M059J (cell line): ENCODE measurements at regions not wholly inside any gene's neighbourhood (a gene's known extent, or its start where the extent isn't known, plus 50 kb on each side); places are given as distances from the start of the nearest gene placed in this dataset.
A peak's percentile ranks its signal among the peaks of the same experiment; 100 is the strongest.
"Not testable (repeated sequence)": the region's sequence is repeated elsewhere in the genome, so short reads cannot be mapped to it uniquely, and the experiment has no call there.

Experiments used
- DNase-seq: peaks from one replicate; pipeline ENCODE4 v3.0.0-alpha.2; 2012; ENCODE audit warnings: low read depth

DNA sequence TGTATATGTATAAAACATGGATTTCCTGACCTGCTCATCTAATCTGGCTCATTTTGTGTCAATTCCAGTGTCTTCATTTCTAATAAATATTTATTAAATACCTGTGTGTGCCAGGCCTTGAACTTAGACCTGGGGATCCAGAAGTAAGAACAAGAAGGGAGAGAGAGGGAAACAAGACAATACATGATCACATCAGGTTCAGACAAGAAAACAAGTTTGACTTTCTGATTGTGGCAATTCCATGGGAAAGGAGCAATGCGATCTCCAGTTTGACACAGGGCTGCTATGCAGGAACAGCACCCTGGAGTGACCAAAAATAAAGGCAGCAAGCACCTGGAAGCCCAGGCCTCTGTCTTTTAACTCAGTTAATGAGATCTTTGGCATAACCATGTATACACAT is 198.1 kb upstream of the ACTBL2 start:
- no peak for DNase-seq

DNA sequence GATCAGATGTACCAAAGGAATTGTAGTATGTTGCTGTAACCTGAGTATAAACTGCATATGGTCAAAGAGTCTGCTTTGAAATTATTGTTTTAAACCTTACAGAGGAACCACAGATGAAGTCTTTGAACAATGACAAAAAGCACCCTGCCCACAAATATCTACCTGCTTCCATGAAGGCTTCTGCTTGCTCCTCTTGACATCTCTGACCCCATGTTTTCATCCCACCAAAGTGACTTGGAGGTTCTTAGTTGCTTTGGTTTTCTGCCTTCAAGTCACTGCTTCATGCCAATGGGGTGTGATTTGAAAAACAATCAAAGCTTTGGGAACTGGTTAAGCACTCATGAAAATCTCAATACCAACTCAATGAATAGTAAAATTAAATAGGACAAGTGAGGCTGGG is 194.6 kb upstream of the ACTBL2 start:
- no peak for DNase-seq

DNA sequence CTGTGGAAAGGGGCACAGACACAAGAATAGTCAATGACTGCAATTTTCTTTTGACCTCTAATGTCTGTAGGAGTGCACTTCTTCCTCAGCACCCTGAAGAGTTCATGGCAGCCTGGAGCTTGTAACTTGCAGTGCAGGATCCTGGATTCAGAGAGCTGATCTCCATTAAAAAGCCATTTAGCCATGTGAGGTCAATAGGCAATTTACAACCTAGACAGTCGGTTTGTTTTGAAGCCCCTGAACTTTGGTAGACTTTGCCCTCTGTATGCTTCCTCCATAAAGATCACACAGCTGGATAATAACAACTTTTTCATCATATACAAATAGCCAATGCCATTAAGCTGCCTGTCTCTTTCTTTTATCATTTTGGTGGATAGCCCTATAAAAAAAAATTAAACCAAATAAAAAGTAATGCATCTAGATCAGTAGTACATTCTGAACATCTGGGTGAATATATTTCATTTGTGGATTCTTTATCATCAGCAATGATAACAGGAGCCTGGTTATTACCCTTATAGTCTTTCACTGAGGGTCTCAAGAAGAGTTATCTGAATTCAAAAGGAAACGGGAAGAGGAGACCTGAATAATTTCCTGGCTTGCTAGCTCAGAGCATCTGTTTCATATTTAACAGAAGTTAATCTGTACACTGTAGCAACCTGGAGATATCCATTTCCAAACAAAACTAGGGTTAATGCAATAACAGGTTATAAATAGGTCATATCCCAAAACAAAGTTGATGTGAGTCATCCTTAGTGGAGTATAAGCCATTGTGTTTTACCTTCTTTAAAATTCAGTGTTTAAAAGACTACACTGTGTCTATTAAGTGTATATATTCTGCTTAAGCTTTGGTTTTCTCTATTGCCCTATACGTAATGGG is 193.8 kb upstream of the ACTBL2 start:
- DNase-seq, result peak; percentile 55

DNA sequence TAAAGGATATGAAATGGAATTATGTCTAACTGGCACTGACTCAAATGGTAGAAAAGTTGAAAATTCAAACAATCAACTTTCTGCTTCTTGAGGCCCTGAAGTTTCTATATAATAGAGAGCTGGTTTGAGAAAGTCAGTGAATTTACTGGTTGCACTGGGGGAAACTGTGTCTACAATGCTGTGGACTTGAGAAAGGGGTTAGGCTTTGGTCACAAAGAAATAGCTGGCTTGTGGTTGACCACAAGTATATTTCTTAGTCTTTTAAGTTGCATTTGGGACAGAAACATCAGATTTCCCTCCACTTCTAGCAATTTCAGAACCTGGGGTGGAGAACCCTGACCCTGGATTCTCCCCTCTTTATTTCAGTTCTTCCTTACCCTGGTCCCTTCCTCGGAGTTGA is 192.6 kb upstream of the ACTBL2 start:
- DNase-seq, result peak; percentile 61

DNA sequence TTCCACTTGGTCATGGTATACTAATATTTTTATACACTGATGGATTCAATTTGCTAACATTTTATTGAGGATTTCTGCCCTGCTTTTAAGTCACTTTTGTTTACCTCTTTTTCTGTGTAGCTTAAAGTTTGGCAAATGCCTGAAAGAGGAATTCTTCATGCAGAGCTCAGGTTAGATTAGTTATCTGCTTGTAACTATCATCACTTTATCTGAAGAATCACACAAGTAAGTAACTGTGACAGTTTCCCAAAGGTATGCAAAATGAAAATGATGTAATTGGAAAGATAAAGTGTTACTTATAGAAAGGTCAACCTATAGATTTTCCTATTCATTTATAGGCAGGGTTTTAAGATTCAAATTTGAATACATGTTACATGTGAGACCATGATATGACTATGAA is 188.8 kb upstream of the ACTBL2 start:
- no peak for DNase-seq

DNA sequence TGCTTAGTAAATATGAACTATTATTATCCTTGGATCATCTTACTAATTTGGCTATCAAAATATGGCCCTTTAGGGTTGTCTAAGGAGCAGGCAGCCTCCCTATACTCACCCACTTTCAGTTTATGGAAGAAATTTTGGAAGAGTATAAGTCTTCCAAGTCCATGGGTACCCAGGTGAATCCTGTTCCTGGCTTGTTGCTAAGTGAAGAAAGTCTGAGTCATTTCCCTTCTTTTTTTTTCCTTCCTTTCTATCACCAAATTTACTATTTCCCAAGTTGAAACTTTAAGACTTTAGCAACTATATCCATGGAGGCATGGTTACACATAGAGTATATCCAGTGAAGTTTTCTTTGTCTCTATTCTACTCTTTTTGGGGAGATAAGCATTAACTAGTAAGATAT is 184.0 kb upstream of the ACTBL2 start:
- DNase-seq, result no peak

DNA sequence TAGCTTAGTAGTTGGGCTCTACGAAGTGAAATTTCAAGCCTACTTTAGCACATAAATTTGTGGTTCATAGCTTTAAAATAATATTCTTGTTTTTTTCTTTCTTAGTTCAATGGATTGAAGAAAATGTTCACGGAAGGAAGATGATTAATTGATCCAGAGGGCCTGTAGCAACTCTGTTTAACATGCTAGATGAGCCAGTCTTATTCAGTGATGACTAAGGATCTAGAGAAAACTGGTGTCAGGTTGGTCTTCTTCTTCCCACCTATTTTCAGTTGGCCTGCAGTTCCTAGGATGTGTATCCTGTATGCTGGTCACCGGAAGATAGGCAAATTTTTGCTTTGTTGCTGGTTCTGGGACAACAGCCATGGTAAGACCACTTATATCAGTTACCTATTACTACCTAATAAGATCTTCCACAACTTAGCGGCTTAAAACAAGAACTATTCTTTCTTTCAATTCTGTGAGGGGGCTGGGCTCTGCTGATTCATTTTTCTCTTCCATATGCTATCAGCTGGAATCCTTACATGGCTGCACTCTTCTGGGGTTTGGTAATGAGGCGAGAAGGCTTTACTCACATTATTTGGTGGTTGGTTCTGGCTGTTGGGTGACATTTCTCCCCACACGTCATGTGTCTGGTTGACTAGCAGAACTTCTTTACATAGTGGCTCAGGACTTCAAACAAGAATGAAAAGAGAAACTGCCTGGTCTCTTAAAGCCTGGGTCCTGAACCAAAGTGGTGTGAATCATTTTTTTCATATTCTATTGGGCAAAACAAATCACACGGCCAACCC is 182.7 kb upstream of the ACTBL2 start:
- no peak for DNase-seq

DNA sequence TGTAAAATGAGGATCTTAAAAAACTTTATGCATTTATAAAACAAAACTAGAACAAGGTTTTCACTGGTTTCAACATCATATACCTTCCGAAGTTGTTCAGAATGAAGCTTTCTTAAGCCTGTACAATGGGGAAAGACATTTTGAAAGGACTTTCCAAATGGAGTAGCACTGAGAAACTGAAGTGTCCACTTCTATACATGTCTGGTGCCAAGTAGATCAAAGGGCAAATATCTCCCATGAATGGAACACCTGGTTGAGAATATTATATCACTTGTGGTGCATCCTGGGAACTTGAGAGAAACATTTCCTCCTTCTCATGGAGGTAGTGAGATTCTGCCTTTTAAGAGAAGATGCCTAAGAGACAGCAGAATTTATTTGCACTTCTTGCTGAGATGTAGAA is 182.1 kb upstream of the ACTBL2 start:
- no peak for DNase-seq

DNA sequence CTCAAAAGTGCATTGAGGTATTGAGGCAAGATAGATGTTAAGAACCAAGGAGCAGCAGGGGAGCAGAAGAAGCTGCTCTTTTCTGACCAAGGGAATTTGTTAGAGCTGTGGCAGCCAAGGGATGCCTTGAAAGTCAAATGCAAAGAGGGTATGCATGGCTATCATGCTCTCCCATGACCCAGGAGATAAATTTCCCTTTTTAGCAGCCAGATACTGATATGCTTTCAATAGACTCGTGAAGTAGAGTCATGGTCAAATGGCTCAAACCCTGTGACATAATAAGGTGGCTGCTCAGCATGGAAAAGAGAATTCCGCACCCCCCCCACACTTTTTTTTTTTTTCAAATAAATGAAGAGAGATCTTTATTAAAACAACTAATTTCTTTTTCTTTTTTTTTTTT is 180.9 kb upstream of the ACTBL2 start:
- no peak for DNase-seq

DNA sequence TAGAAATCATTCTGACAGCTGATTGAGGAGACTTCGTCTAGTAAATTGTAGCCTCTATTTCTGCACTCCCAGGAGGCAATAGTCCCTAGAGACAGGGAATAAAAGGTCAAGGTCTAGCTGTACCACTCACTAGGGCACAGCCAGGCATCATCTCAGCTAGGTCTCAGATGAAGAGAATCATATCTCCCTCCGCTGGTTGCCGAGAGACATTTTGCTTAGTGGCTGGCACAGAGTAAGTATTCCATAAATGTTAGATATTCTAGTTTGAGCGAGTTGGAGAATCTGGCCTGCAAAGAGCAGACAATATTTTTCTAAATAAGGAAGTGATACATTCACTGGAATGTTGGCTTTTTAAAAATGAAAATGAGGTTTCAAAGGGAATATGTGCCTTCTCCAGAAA is 180.4 kb upstream of the ACTBL2 start:
- no peak for DNase-seq

DNA sequence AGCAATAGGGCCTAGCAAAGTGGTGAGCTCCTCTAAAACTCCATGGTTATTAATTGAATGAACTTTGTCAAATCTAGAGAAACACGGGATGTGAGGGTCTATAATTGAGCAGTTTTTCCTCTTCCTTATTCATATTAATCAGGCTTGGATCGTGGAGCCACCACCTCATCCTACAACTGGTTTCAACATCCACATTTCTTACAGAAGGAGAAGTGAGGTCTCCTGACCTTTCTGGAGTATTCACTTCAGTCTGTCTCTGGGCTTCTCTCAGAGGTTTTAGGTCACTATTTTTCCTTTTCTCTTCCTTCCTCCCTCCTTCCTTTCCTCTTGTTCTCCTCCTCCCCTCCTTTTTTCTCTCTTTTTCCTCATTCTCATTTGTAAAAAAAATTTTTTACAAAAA is 177.3 kb upstream of the ACTBL2 start:
- no peak for DNase-seq

DNA sequence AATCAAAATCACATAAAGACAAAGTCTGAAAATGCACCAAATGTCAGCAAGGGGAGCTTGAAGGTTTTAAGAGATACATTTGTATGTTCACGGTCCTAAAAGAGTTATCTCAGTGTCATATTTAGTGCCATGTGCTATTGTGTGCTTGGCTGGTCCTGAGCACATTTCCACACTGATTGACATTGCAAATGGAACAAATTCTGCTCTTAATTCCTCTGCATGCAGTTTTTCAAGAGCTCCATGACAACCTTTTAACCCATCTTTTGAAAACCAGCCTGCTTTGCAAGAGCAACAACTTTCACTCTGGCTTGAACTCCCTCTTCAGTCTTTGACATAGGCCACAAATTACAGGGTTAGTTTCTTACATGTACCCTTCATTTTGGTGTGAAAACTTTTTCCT is 175.4 kb upstream of the ACTBL2 start:
- DNase-seq, result no peak

DNA sequence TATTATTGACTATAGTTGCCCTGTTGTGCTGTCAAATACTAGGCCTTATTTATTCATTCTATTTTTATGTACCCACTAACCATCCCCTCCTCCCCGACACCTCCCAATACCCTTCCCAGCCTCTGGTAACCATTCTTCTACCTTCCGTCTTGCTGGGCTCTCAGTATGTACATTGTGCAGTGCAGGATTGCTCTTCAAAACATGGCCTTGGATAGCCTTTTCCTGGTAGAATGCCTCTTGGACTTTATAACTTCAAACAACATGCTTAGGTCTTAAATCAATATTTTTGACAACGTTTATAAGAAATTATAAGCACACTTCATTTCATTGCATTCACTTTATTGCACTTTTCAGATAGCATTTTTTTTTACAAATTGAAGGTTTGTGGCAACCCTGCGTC is 172.6 kb upstream of the ACTBL2 start:
- no peak for DNase-seq

DNA sequence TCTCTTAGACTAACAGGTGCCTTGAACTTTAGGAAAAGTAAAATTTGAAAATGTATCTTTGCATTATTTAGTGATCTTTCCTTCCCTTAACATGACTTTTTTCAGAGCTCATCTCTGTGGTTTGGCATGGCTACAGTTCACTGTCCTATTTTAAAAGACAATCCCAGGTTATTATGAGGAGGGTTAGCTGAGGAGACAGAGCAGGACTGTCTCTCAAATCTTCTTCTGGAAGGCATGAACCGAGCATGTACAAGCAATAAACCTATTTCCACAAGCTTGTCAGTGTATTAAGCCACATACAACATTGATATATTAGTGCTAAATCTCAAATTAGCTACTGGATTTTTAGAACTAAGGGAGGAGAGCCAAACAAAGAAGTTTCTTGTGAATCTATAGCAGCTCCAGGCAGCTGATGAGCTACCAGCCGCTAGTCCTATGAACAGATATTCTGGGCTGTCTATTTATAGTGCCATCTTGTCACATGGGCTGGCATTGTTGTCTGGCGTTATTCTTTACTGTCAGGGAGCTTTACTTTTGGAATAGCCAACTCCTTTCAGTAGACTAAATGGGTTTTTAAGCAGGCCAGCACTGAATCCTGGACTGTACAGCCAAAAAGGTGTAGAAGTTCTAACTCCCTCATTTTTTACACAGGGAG is 171.2 kb upstream of the ACTBL2 start:
- DNase-seq, result no peak

DNA sequence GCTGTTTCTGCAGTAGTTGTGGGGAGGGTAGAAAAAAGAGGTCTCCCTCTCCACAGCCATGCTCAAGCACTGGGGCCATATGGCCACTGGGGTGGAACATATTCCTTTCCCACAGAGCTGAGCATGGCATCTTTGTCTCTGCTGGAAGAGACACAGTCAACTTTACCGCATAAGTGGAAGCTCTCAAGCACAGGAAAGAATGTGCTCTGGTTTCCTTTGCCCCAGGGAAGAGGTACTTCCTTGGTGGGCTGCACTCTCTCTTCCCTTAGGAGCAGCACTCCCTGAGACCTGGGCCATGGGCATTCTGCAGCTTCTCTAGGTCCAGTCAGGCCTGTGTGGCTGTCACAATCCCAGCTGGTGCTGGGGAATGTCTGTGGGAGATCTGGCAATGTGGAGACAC is 168.5 kb upstream of the ACTBL2 start:
- DNase-seq, result no peak

DNA sequence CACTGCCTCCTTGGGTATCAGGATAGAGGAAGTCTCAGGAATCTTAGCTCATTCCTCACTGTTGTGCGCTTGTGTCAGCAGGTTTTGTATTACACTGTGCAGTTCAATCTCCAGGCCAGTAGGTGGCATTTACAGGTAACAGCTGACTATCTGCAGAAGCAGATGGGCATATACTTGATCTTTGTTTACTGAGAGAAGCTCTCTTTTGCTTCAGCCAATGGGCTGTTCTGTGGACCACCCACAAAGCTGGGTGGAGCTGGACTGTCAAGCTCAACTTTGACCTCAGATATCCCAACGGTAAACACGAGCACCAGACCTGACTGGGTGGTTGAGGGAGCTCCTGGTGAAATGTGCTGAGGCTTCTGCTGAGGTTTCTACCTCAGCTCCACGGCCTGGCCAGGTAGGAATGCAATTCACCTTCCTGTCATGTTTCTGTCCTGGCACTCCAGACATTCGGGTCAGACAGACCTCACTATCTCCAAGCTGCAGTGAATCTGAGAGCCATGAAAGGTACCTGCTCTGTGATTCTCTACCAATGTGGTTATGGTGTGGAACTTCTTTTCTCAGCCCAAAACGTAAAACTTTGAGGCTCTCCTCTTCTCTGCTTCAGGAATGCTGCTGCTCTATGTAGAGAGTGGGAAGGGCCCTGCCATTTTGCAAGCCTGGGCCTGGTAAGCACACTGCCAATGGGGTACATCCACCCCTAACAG is 167.9 kb upstream of the ACTBL2 start:
- DNase-seq, result peak; percentile 60

DNA sequence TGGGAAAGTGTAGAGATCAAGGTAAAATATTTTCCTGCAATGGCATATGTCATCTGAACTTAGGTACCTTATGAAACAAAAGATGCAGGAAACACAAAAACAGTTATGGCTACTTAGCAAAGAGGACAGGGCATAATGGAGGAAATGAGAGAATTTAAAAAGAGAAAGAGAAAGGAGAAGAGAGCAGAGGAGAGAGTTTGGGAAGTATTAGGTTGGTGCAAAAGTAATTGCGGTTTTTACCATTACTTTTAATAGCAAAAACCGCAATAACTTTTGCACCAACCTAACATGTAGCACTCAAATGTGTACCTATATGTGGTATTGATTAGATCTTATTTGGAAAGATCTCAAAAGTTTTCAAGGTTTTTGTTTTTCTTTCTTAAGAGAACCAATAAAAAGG is 160.1 kb upstream of the ACTBL2 start:
- DNase-seq, result no peak

DNA sequence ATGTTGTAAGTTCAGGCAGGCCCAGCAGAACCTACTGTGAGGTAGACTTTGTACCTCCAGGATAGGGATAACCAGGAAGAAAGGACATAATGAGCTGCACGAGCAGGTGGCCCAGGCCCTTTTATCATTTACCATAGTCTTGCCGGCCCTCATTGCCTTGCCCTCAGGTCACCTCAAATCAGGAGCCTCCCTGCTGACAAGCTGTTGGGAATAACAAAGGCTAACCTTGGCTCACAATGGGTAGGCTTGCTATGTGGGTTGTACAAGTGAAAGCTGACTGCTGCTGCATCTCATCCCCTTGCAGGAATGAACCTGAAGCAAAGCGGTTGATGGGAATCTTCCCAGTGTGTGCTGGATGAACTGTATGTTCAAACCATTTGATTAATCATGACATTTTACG is 159.5 kb upstream of the ACTBL2 start:
- no peak for DNase-seq

DNA sequence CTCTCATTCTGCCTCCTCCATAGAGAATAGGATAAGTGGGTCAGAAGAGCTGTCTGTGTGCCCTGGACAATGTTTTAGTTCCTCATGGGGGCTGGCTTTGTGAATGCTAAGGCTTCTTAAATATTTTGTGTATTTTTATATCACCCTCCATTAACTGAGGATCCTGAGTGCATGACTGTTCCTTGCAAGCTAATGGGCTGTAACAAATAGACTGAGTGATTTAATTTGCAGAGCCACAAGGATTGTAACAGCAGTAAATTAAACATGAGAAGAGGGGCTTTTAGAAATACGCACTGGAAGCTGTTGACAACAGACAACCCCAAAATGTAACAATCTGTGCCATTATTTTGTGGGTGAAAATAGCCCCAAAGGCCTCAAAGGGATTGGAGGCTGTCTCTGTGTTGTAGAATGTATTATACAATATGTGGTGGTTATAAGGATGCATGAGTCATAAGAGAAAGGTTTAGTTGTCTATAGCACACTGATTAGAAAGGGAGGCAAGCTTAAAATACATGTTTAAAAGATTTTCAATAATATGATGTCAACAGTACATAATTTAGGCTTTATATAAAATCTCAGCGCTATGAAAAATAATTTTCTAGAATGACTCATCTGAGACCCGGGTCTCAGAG is 152.7 kb upstream of the ACTBL2 start:
- DNase-seq, result no peak

DNA sequence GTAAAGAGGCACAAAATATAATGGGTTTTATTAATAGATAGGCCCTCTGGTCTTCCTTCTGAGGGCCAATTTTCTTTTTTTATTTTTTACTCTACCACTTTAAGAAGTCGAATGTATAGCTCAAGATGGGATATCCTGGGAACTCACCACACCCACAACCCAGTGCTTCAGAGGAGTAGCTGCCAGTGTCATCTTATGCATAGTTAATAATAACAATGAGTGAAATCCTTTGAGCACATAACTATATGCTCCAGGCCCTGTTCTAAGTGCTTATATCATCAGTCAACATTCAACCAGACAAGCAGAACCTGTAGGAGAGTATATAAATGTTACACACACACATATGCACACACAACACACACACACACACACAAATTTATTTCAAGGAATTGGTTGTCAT is 150.3 kb upstream of the ACTBL2 start:
- DNase-seq, result no peak

DNA sequence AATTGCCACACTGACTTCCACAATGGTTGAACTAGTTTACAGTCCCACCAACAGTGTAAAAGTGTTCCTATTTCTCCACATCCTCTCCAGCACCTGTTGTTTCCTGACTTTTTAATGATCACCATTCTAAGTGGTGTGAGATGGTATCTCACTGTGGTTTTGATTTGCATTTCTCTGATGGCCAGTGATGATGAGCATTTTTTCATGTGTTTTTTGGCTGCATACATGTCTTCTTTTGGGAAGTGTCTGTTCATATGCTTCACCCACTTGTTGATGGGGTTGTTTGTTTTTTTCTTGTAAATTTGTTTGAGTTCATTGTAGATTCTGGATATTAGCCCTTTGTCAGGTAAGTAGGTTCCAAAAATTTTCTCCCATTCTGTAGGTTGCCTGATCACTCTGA is 148.5 kb upstream of the ACTBL2 start:
- DNase-seq, result not testable (repeated sequence)

DNA sequence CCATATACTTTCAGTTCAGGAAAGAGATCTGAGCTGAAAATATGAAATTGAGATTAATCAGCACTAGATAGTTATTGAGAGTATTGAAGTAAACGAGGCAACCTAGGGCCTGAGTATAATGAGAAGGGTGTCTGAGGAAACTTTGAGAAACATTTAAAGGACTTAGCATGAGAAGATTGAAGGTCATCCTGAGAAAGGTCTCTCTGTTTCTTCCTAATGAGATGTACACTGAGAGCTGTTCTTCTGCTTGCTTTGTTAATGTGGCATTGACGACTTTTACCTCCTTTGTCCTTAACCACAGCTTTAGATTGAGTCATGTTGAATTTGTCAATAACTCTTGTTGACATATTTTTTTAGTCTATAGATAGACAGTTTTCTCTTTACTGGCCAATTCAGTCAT is 145.1 kb upstream of the ACTBL2 start:
- DNase-seq, result no peak
